HG03064 (cell line): ENCODE measurements at regions not wholly inside any gene's neighbourhood (a gene's known extent, or its start where the extent isn't known, plus 50 kb on each side); places are given as distances from the start of the nearest gene placed in this dataset.
"Not testable (repeated sequence)": the region's sequence is repeated elsewhere in the genome, so short reads cannot be mapped to it uniquely, and the experiment has no call there.

Experiments
- ATAC-seq: cut with Tn5 transposase; IDR thresholded peaks from one replicate; pipeline ENCODE4 v1.9.1; 2021; ENCODE audit warnings: low read depth; ENCODE audit not compliant: unreplicated experiment

- no peak for ATAC-seq
Observed at GRCh38 chr9:99471033-99471432, 249.0 kb downstream of the SEC61B start.

GRCh38 chr9:99472240-99472915 is 250.3 kb downstream of the SEC61B start:
- no peak for ATAC-seq

- no peak for ATAC-seq
Observed at GRCh38 chr9:99472916-99473245, 250.8 kb downstream of the SEC61B start.

- ATAC-seq, result no peak
Observed at GRCh38 chr9:99474186-99474585, 252.1 kb downstream of the SEC61B start.

- ATAC-seq, result no peak
Observed at GRCh38 chr9:99475401-99476065, 253.5 kb downstream of the SEC61B start.

GRCh38 chr9:99478469-99479027 is 256.5 kb downstream of the SEC61B start:
- ATAC-seq, result no peak

- ATAC-seq, result no peak
Observed at GRCh38 chr9:99479929-99480328, 257.8 kb downstream of the SEC61B start.

- no peak for ATAC-seq
Observed at GRCh38 chr9:99485459-99485858, 263.4 kb downstream of the SEC61B start.

GRCh38 chr9:99486684-99487083 is 264.6 kb downstream of the SEC61B start:
- ATAC-seq, result no peak

- ATAC-seq, result no peak
Observed at GRCh38 chr9:99488131-99489059, 266.3 kb downstream of the SEC61B start.

- no peak for ATAC-seq
Observed at GRCh38 chr9:99489060-99489413, 267.0 kb downstream of the SEC61B start.

GRCh38 chr9:99490729-99491128 is 268.6 kb downstream of the SEC61B start:
- ATAC-seq, result no peak

GRCh38 chr9:99491408-99492158 is 269.5 kb downstream of the SEC61B start:
- no peak for ATAC-seq

GRCh38 chr9:99497641-99498040 is 275.6 kb downstream of the SEC61B start:
- no peak for ATAC-seq

GRCh38 chr9:99498979-99499378 is 276.9 kb downstream of the SEC61B start:
- ATAC-seq, result not testable (repeated sequence)

- ATAC-seq, result no peak
Observed at GRCh38 chr9:99505936-99506335, 283.9 kb downstream of the SEC61B start.

- no peak for ATAC-seq
Observed at GRCh38 chr9:99506747-99507348, 284.8 kb downstream of the SEC61B start.

GRCh38 chr9:99509065-99509745 is 287.1 kb downstream of the SEC61B start:
- ATAC-seq, result no peak

GRCh38 chr9:99509900-99510535 is 287.9 kb downstream of the SEC61B start:
- no peak for ATAC-seq
